HCT116 (cell line): ENCODE measurements at regions not wholly inside any gene's neighbourhood (a gene's known extent, or its start where the extent isn't known, plus 50 kb on each side); places are given as distances from the start of the nearest gene placed in this dataset.

Experiments
- ATAC-seq: fragments of 200-7000 bp; cut with Tn5 transposase; 2 replicates; pipeline ENCODE4 v1.9.1; 2020; ENCODE audit warnings: mild to moderate bottlenecking, moderate library complexity
- BruUV-seq: library from RNA; stranded (reverse); fragments of 400-500 nt; replicated peaks from 2 replicates; lab custom pipeline; 2021; lab: Mats Ljungman, UMichigan
- CTCF ChIA-PET: fragments of 300-600 bp; sonication (Branson Sonifier 250); formaldehyde crosslinking; loops from one replicate; lab custom pipeline; 2021; ENCODE audit warnings: antibody characterized with exemption; lab: Charles Lee
- POLR2A ChIA-PET: fragments of 300-600, 350-600 bp; sonication (Branson Sonifier 250); formaldehyde crosslinking; loops from one replicate; lab custom pipeline; 2021; ENCODE audit warnings: antibody characterized with exemption; lab: Charles Lee
- RAD21 ChIA-PET, 2 experiments: fragments of 300-600 bp; sonication (Branson Sonifier 250); formaldehyde crosslinking; loops; one replicate each; lab custom pipeline; 2023; ENCODE audit warnings: low total read pairs in 2 of 2; ENCODE audit not compliant: uncharacterized antibody in 2 of 2, unreplicated experiment in 2 of 2, low non-redundant PET in 1 of 2; lab: Charles Lee
- DNase-seq: peaks from one replicate; pipeline ENCODE4 v3.0.0-alpha.2; 2010; ENCODE audit warnings: low read depth, low spot score
- H2AFZ ChIP-seq: fragments of 200-600 bp; shearing (Covaris generic), sonication (generic); 2 replicates; pipeline ENCODE4 v1.6.1; 2017; ENCODE audit warnings: low read depth, mixed run types, mixed read lengths, antibody characterized with exemption, low read length; ENCODE audit not compliant: poor library complexity, severe bottlenecking
- H3K27ac ChIP-seq: 2 replicates; pipeline ENCODE4 v1.5.1; 2012; ENCODE audit warnings: low read depth, low read length
- H3K27me3 ChIP-seq: fragments of 200-600 bp; sonication (generic); 2 replicates; pipeline ENCODE4 v1.6.1; 2016; ENCODE audit warnings: mixed run types, low read length, mixed read lengths; ENCODE audit not compliant: insufficient read depth
- H3K36me3 ChIP-seq, 2 experiments: fragments of 200-500 bp in 1 of 2; fragments of 200-600 bp in 1 of 2; sonication (Bioruptor generic) in 1 of 2; sonication (generic) in 1 of 2; 2 replicates each; pipeline versions ENCODE4 v1.5.1 to v1.6.1; 2014 to 2016; ENCODE audit warnings: low read length in 2 of 2, inconsistent platforms in 1 of 2, mixed read lengths in 1 of 2, mixed run types in 1 of 2; ENCODE audit not compliant: insufficient read depth in 2 of 2, control insufficient read depth in 1 of 2
- H3K4me1 ChIP-seq, 2 experiments: fragments of 200-600 bp in 1 of 2; sonication (generic) in 1 of 2; 2 replicates each; pipeline versions ENCODE4 v1.5.1 to v1.6.1; 2012 to 2017; ENCODE audit warnings: low read length in 2 of 2, inconsistent platforms in 1 of 2, mild to moderate bottlenecking in 1 of 2, mixed read lengths in 1 of 2, mixed run types in 1 of 2, moderate library complexity in 1 of 2; ENCODE audit not compliant: insufficient read depth in 2 of 2, control insufficient read depth in 1 of 2
- H3K4me2 ChIP-seq: fragments of 200-600 bp; sonication (generic); 2 replicates; pipeline ENCODE4 v1.6.1; 2017; ENCODE audit warnings: mixed run types, low read length, mixed read lengths
- H3K4me3 ChIP-seq, 2 experiments: fragments of 200-600 bp in 1 of 2; sonication (generic) in 1 of 2; replicated peaks in 1 of 2; 2 replicates each; pipeline ENCODE4 v1.5.1; 2011 to 2016; ENCODE audit warnings: low read length in 2 of 2, control low read depth in 1 of 2, low read depth in 1 of 2, mild to moderate bottlenecking in 1 of 2, mixed read lengths in 1 of 2, mixed run types in 1 of 2
- H3K79me2 ChIP-seq: fragments of 200-600 bp; sonication (generic); 2 replicates; pipeline ENCODE4 v1.6.1; 2017; ENCODE audit warnings: mild to moderate bottlenecking, mixed run types, low read length, moderate library complexity, mixed read lengths; ENCODE audit not compliant: insufficient read depth
- H3K9ac ChIP-seq: fragments of 200-600 bp; sonication (generic); 2 replicates; pipeline ENCODE4 v1.6.1; 2016; ENCODE audit warnings: low read length, mixed read lengths
- H3K9me2 ChIP-seq: fragments of 200-600 bp; sonication (generic), shearing (Covaris generic); 2 replicates; pipeline ENCODE4 v1.6.1; 2017; ENCODE audit warnings: mixed run types, mild to moderate bottlenecking, moderate library complexity; ENCODE audit not compliant: insufficient read depth
- H3K9me3 ChIP-seq, 2 experiments: fragments of 200-500 bp in 1 of 2; fragments of 200-600 bp in 1 of 2; sonication (Bioruptor generic) in 1 of 2; sonication (generic) in 1 of 2; 2 replicates each; pipeline ENCODE4 v1.6.1; 2014 to 2017; ENCODE audit warnings: low read length in 2 of 2, mixed read lengths in 2 of 2, inconsistent platforms in 1 of 2, low read depth in 1 of 2, mild to moderate bottlenecking in 1 of 2, mixed run types in 1 of 2, moderate library complexity in 1 of 2; ENCODE audit not compliant: control insufficient read depth in 1 of 2, insufficient read depth in 1 of 2
- H4K20me1 ChIP-seq: fragments of 200-600 bp; sonication (generic), shearing (Covaris generic); 2 replicates; pipeline ENCODE4 v1.6.1; 2017; ENCODE audit warnings: mixed run types, mild to moderate bottlenecking, moderate library complexity; ENCODE audit not compliant: insufficient read depth
- CEBPB ChIP-seq: IDR thresholded peaks from 2 replicates; pipeline ENCODE4 v1.6.1; 2012; ENCODE audit warnings: low read depth
- POLR2AphosphoS5 ChIP-seq: IDR thresholded peaks from 2 replicates; pipeline ENCODE4 v1.6.1; 2011; ENCODE audit warnings: mild to moderate bottlenecking, low read depth, low read length, moderate library complexity
- SIN3A ChIP-seq: IDR thresholded peaks from 2 replicates; pipeline ENCODE4 v1.6.1; 2012; ENCODE audit warnings: low read depth
- SRF ChIP-seq: IDR thresholded peaks from 2 replicates; pipeline ENCODE4 v1.6.1; 2012; ENCODE audit warnings: low read depth
- intact Hi-C: fragments of 100-400 bp; cut with micrococcal nuclease; formaldehyde crosslinking; loops from 2 replicates; pipeline ENCODE4 v1.10.0; 2022
- TF ChIP-seq, protein P1 (sequence below): IDR thresholded peaks from 2 replicates; pipeline ENCODE4 v1.6.1; 2012

DNA sequence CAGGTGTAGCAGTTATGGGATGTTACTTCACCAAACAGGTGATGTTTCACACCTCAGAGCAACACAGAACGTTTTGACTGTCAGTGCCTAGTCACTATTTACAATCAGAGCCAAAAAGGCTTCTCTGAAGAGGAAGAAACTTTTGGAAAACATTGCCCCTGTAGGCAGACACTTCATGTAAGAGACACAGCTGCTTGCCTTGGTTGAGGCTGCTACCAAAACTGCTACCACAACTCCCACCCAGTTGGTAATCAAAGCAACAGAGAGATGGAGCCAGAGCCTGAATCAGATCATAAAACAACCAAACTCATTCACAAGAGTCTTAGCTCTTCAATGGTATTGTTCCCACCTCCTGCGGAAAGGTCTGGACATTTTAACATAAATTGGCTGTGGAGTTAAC, 61.0 kb downstream of the CTSL start:
- no peak overlapping the region for H3K4me3 ChIP-seq
- TF ChIP-seq, protein P1, sequence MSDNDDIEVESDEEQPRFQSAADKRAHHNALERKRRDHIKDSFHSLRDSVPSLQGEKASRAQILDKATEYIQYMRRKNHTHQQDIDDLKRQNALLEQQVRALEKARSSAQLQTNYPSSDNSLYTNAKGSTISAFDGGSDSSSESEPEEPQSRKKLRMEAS, result no peak
- no peak for TF ChIP-seq CEBPB
- no peak for TF ChIP-seq POLR2AphosphoS5
- TF ChIP-seq SIN3A, result no peak
- H3K27ac ChIP-seq, result no peak overlapping the region
- BruUV-seq, result no TSS peak
- DNase-seq (no peak), ATAC-seq (no peak)
- ChIA-PET POLR2A (no interaction called here), CTCF (no interaction called here), RAD21 (no interaction called here)
- H3K27me3 ChIP-seq, result no peaks in the 10 kb centered on the region
- H3K79me2 ChIP-seq, result no peaks in the 10 kb centered on the region
- intact Hi-C loops, result no loop called here
- H3K4me1 ChIP-seq, result peaks cover 0 to 8% of the 10 kb centered on the region in 2 experiments; a peak in 2 of 4 replicates
- H3K36me3 ChIP-seq, result no peaks in the 10 kb centered on the region
- no peak overlapping the region for H3K4me2 ChIP-seq
- H2AFZ ChIP-seq, result no peak overlapping the region
- no peaks in the 10 kb centered on the region for H3K9me3 ChIP-seq
- H3K9me2 ChIP-seq, result no peaks in the 10 kb centered on the region
- no peaks in the 10 kb centered on the region for H4K20me1 ChIP-seq
- H3K9ac ChIP-seq, result no peak overlapping the region

DNA sequence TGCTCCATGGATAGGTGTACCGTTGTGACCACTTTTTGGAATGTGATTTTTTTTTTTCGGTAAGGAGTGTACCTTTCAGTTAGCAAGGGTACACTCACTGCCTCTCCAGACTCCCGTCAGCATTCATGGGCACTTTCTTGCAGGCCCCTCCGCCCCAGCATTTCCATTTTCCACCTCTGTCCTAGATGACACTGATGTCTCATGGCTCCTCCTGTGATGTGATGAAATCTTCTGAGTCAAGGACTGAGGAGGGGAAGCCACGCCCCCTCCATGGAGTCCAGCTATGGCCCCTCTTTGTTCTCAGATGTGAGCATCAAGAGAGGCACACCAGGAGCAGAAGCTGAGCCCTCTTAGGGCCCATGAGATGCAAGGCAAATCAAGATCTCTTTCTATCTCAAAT, 61.8 kb downstream of the CTSL start:
- H4K20me1 ChIP-seq, result no peaks in the 10 kb centered on the region
- H3K9ac ChIP-seq, result no peak overlapping the region
- peak; percentile 56 for TF ChIP-seq CEBPB
- TF ChIP-seq SRF, result no peak
- no peaks in the 10 kb centered on the region for H3K9me3 ChIP-seq
- H3K79me2 ChIP-seq, result no peaks in the 10 kb centered on the region
- ChIA-PET POLR2A (no interaction called here), CTCF (no interaction called here), RAD21 (no interaction called here)
- ATAC-seq (peak; percentile 58; the same call in 1 of the 2 replicates), DNase-seq (no peak)
- H3K4me1 ChIP-seq, result peaks cover 2 to 16% of the 10 kb centered on the region in 2 experiments; a peak in 3 of 4 replicates
- intact Hi-C loops, result no loop called here
- peak overlapping the region; percentile 81 for H2AFZ ChIP-seq
- no peaks in the 10 kb centered on the region for H3K9me2 ChIP-seq
- no peak overlapping the region for H3K27ac ChIP-seq
- BruUV-seq, result no TSS peak
- H3K4me3 ChIP-seq, result no peak overlapping the region
- H3K36me3 ChIP-seq, result no peaks in the 10 kb centered on the region
- no peak overlapping the region for H3K4me2 ChIP-seq
- no peaks in the 10 kb centered on the region for H3K27me3 ChIP-seq
